ENCODE measurements at regions not wholly inside any gene's neighbourhood (a gene's known extent, or its start where the extent isn't known, plus 50 kb on each side); places are given as distances from the start of the nearest gene placed in this dataset.

DNA sequence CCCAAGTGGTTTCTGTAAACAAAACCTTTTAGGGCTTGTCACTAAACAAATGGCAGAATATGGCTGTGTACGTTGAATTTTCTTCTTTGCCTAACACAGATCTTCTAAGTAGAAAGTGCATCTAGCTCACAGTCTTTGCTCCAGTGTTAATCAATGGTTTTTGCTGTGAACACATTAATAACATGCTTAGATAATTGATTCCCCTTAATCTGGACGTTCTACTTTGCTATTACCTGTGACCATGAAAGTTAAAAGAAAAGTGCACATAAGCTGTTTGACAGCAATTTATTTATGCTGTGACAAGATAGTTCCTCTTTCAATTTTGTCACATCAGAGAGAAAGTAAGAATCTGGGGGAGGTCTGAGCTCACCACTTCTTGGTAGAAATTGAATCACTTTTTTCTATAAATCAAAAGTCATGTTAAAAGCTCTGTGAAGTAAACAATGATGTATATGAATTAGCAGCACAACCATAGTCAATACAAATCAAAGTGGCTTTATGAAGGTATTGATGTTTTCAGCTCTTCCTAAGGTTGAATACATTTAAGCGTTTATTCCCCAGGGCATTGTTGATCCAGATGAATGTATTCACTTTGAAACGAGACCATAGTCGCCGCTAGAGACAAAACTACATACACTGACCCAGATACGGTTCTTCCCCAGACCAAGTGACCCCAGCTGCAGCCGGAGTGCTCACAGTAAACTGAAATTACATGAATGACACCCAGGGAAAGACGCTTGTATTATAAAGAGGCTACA is 174.6 kb upstream of the ZNF608 start:
- TF ChIP-seq, protein P1, sequence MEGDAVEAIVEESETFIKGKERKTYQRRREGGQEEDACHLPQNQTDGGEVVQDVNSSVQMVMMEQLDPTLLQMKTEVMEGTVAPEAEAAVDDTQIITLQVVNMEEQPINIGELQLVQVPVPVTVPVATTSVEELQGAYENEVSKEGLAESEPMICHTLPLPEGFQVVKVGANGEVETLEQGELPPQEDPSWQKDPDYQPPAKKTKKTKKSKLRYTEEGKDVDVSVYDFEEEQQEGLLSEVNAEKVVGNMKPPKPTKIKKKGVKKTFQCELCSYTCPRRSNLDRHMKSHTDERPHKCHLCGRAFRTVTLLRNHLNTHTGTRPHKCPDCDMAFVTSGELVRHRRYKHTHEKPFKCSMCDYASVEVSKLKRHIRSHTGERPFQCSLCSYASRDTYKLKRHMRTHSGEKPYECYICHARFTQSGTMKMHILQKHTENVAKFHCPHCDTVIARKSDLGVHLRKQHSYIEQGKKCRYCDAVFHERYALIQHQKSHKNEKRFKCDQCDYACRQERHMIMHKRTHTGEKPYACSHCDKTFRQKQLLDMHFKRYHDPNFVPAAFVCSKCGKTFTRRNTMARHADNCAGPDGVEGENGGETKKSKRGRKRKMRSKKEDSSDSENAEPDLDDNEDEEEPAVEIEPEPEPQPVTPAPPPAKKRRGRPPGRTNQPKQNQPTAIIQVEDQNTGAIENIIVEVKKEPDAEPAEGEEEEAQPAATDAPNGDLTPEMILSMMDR (IDR thresholded peaks at IDR 0.05) = no peak
- TF ChIP-seq POLR2A (IDR thresholded peaks at IDR 0.05) = no peak
